WERI-Rb-1 (cell line): ENCODE measurements at regions not wholly inside any gene's neighbourhood (a gene's known extent, or its start where the extent isn't known, plus 50 kb on each side); places are given as distances from the start of the nearest gene placed in this dataset.
"Not testable (repeated sequence)": the region's sequence is repeated elsewhere in the genome, so short reads cannot be mapped to it uniquely, and the experiment has no call there.

ENCODE experiments used
- DNase-seq: peaks from one replicate; pipeline ENCODE4 v3.0.0-alpha.2; 2020
- H3K27ac ChIP-seq: fragments of 250-450 bp; sonication (Bioruptor Pico); 2 replicates; pipeline ENCODE4 v1.5.1; 2020; ENCODE audit warnings: mild to moderate bottlenecking, moderate library complexity
- H3K27me3 ChIP-seq: fragments of 250-450 bp; sonication (Bioruptor Pico); 2 replicates; pipeline ENCODE4 v1.5.1; 2021; ENCODE audit warnings: mild to moderate bottlenecking, low read depth, moderate library complexity; ENCODE audit not compliant: insufficient read depth, severe bottlenecking
- H3K36me3 ChIP-seq: fragments of 250-450 bp; sonication (Bioruptor Pico); 2 replicates; pipeline ENCODE4 v1.5.1; 2020; ENCODE audit warnings: mild to moderate bottlenecking, moderate library complexity
- H3K4me3 ChIP-seq: 2 replicates; pipeline ENCODE4 v1.5.1; 2011; ENCODE audit warnings: low read depth, mild to moderate bottlenecking, control low read depth, low read length
- H3K9me3 ChIP-seq: fragments of 250-450 bp; sonication (Bioruptor Pico); 2 replicates; pipeline ENCODE4 v1.5.1; 2021; ENCODE audit warnings: mild to moderate bottlenecking, moderate library complexity; ENCODE audit not compliant: severe bottlenecking

DNA sequence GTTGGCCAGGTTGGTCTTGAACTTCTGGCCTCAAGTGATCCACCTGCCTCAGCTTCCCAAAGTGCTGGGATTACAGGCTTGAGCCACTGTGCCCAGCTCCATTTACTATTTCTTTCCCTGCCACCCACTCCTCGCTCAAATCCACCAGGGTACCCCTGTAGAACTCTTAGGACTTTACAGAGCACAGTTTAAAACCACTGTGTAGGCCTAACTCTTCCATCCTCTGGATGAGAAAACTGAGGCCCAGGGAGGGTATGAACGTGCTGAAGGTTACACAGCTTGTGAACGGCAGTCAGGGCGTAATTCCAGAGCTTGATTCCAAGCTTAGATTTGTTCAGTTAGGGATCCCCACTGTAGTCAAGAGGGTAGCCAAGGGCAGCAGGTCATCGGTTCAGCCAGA, 309.1 kb downstream of the GOLGA6L6 start:
- DNase-seq, H3K27ac ChIP-seq, H3K9me3 ChIP-seq, H3K4me3 ChIP-seq, H3K36me3 ChIP-seq: not testable (repeated sequence)
- peaks cover 40% of the 10 kb centered on the region for H3K27me3 ChIP-seq

- H3K4me3 ChIP-seq, H3K36me3 ChIP-seq, H3K9me3 ChIP-seq: not testable (repeated sequence)
Observed at GRCh38 chr15:20230656-20231055, 310.9 kb downstream of the GOLGA6L6 start.

GRCh38 chr15:20228791-20229190, 312.8 kb downstream of the GOLGA6L6 start:
- not testable (repeated sequence) for H3K9me3 ChIP-seq, H3K36me3 ChIP-seq, H3K27ac ChIP-seq, DNase-seq, H3K4me3 ChIP-seq
- H3K27me3 ChIP-seq: peaks cover 40% of the 10 kb centered on the region

More at GRCh38 chr15:20230656-20231055, 310.9 kb downstream of the GOLGA6L6 start:
- not testable (repeated sequence) for H3K27ac ChIP-seq, DNase-seq
- peaks cover 47% of the 10 kb centered on the region for H3K27me3 ChIP-seq

DNA sequence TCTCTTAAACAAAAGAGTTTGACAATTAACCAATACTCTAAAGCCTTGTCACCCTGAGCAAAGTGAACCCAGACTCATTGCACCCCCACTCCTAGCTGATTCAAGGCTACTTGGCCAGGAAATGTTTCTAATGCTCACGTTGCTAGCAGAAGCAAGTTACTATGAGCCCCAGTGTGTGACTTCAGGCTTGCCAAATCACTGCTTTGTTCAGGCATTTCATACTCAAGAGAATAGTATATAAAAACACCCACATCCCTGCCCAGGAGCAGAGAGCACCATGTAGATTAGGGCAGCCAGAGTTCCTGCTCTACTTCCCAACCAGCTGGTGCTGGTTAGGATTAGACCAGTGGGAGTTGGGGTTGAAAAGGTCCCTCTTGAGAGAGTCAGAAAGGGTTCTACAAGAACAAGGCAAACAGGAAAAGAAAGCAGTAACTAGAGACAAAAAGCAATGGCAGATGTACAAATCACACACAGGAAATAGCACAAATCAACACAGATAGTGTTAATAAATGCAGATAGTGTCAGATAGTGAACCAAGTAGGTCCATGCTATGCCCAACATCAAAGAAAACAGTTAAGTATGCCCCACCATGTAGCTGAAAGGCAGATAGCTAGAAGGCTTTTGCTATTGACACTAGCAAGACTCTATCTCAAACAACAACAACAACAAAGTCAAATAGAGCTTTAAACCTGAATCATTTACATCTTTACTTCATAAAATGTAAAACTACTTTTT, 314.3 kb downstream of the GOLGA6L6 start:
- not testable (repeated sequence) for DNase-seq, H3K27ac ChIP-seq, H3K36me3 ChIP-seq, H3K9me3 ChIP-seq, H3K4me3 ChIP-seq
- H3K27me3 ChIP-seq: peaks cover 32% of the 10 kb centered on the region

DNA sequence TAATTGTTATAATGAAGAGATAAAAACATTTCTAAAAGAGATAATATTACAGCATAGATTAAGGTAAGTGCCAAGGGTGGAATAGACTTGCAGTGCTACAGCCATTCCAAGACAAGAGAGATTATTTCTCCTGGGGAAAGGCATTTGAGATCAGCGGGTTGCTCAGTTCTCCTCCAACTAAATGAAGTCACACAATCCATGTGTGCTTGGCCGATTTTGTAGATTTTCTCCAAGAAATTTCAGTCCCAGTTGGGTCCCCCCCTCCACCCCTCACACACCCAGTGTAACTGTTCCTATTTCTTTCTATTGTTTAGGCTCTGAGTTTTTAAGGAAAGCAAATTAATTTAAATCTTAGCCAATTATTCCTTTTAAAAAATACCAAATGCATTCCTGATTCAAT, 315.1 kb downstream of the GOLGA6L6 start:
- H3K27ac ChIP-seq: not testable (repeated sequence)

DNA sequence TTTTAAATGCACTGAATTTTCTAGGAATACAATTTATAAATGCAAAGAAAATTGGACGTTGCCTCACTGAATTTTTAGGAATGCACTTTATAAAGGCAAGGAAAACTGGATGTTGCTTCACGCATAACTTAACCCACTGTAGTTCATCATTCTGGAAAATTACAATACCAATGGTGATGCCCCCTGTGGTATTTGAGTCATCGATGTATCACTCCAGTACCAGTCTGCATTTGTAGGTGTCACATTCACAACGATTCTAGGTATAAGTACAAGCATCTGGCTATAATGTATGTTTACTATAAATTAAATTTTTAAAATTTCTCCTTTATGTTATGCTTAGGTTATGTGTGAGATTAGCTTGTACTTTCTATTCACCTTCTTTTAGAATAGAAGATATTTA, 320.5 kb downstream of the GOLGA6L6 start:
- H3K27me3 ChIP-seq: peaks cover 42% of the 10 kb centered on the region
- H3K4me3 ChIP-seq, DNase-seq, H3K27ac ChIP-seq, H3K9me3 ChIP-seq, H3K36me3 ChIP-seq: not testable (repeated sequence)

More for the DNA sequence above, 315.1 kb downstream of the GOLGA6L6 start:
- not testable (repeated sequence) for H3K9me3 ChIP-seq, DNase-seq, H3K36me3 ChIP-seq, H3K4me3 ChIP-seq
- H3K27me3 ChIP-seq: peaks cover 28% of the 10 kb centered on the region

DNA sequence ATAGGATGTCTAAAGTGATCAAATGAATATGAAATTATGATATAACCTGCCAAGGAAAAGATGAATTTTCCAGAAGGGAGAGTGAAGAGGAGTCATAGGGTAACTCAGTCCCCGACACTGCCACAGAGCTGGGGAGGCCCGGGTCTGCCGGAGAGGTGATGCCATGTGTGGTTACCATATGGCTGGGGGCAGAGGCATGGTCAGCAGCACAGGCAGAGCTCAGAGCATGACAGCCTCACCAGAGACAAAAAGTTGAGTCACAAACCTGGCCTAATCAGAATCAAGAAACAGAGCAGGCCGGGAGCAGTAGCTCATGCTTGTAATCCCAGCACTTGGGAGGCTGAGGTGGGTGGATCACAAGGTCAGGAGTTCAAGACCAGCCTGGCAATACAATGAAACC, 322.4 kb downstream of the GOLGA6L6 start:
- not testable (repeated sequence) for H3K36me3 ChIP-seq, H3K27ac ChIP-seq, H3K4me3 ChIP-seq, DNase-seq, H3K9me3 ChIP-seq
- peaks cover 43% of the 10 kb centered on the region for H3K27me3 ChIP-seq

DNA sequence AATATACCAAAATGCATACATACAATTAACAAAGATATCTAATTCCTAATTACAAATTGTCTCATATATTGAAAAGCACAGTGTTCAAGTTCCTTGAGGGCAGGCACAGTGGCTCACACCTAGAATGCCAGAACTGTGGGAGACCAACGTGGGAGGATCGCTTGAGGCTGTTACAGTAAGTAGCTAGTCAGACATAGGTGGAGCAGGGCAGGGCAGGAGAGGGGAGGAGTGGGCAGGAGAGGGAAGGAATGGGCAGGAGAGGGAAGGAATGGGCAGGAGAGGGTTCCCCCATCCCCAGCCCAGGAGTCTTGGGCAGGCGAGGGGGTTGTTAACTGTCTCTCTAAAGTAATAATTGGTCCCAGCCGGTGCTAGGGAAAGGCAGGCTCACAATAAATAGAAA, 325.9 kb downstream of the GOLGA6L6 start:
- H3K4me3 ChIP-seq, H3K36me3 ChIP-seq, H3K27ac ChIP-seq, DNase-seq, H3K9me3 ChIP-seq: not testable (repeated sequence)
- H3K27me3 ChIP-seq: peaks cover 41% of the 10 kb centered on the region

DNA sequence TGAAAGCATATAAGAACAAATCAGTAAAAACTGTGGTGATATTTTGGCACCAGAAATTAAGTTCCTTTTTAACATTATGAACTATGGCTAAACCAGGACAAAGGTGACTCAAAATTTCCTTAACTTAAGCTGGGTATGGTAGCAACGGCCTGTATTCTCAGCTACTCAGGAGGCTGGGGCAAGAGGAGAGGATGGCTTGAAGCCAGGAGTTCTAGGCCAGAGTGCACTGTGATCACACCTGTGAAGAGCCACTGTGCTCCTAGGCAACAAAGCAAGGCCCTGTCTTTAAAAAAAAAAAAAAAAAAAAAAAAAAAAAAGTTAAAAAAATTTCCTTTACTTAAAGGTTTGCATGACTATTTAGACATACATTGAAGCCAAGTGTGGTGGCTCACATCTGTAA, 327.5 kb downstream of the GOLGA6L6 start:
- H3K9me3 ChIP-seq, H3K27ac ChIP-seq, H3K4me3 ChIP-seq, H3K36me3 ChIP-seq, DNase-seq: not testable (repeated sequence)
- peaks cover 35% of the 10 kb centered on the region for H3K27me3 ChIP-seq

GRCh38 chr15:20211508-20211907, 330.1 kb downstream of the GOLGA6L6 start:
- not testable (repeated sequence) for H3K27ac ChIP-seq, DNase-seq, H3K36me3 ChIP-seq, H3K4me3 ChIP-seq, H3K9me3 ChIP-seq
- peaks cover 15% of the 10 kb centered on the region for H3K27me3 ChIP-seq

GRCh38 chr15:20209973-20210372, 331.6 kb downstream of the GOLGA6L6 start:
- not testable (repeated sequence) for H3K36me3 ChIP-seq, H3K4me3 ChIP-seq, DNase-seq, H3K9me3 ChIP-seq, H3K27ac ChIP-seq
- peaks cover 12% of the 10 kb centered on the region for H3K27me3 ChIP-seq

- DNase-seq, H3K4me3 ChIP-seq, H3K36me3 ChIP-seq, H3K27ac ChIP-seq: not testable (repeated sequence)
- Histone ChIP-seq H3K27me3 (peaks cover 27% of the 10 kb centered on the region), H3K9me3 (peaks cover 23% of the 10 kb centered on the region)
Observed at GRCh38 chr15:20207607-20208006, 334.0 kb downstream of the GOLGA6L6 start.

GRCh38 chr15:20207198-20207597, 334.4 kb downstream of the GOLGA6L6 start:
- H3K27ac ChIP-seq, H3K36me3 ChIP-seq, DNase-seq, H3K4me3 ChIP-seq: not testable (repeated sequence)
- Histone ChIP-seq H3K9me3 (peaks cover 24% of the 10 kb centered on the region), H3K27me3 (peaks cover 29% of the 10 kb centered on the region)

GRCh38 chr15:20204177-20204866, 337.3 kb downstream of the GOLGA6L6 start:
- not testable (repeated sequence) for H3K36me3 ChIP-seq, H3K27ac ChIP-seq, H3K4me3 ChIP-seq, DNase-seq
- peaks cover 24% of the 10 kb centered on the region for H3K9me3 ChIP-seq
- peaks cover 24% of the 10 kb centered on the region for H3K27me3 ChIP-seq
